ENCODE measurements at regions not wholly inside any gene's neighbourhood (a gene's known extent, or its start where the extent isn't known, plus 50 kb on each side); places are given as distances from the start of the nearest gene placed in this dataset.

DNA sequence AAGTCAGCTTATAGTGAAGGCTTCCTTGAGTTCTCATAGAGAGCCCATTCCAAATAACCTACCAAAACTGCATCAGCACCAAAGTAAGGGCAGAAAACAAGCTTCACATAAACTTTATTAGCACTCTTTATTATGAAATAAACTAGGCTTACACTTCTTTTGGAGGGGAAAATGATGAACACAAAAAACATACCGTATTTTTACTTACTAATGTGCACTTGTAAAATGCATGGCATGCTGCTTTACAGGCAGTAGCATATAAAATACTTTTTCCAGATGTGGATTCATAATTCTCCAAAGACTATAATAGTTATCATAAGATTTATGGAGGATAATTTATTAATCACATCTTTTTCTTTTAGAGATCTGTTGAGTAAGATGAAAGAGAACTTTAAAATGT is 133.9 kb downstream of the OSR1 start:
- TF ChIP-seq CTCF (IDR thresholded peaks at IDR 0.05; ENCODE audit: low read depth, low read length, poor library complexity, severe bottlenecking) (no peak), EZH2phosphoT487 (IDR thresholded peaks at IDR 0.05; ENCODE audit: borderline replicate concordance, low read length) (no peak)

All from DOHH2 (cell line).